ENCODE measurements at regions not wholly inside any gene's neighbourhood (a gene's known extent, or its start where the extent isn't known, plus 50 kb on each side); places are given as distances from the start of the nearest gene placed in this dataset.

DNA sequence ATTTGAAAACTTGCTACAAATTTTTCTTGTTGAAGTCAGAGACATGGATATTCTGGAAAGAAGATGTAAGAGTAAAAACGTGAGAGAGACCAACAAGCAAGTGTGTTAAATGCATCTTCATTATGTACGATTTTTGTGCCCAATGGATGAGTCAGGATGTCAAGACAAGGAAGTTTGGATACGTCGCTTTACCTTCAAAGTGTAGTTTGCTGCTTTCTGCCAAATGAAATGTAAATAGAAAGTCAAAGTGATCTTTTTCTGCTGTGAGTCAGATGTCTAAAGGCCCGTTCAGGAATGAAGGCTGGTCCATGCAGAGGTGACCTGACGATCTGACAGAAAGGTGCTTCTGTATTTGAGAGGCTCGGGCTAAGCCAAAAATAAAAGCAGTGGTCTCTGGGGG lies 273.1 kb upstream of the PIK3R1 start (continued):
- no peak for TF ChIP-seq ZNF280D (tag by site-specific recombination; IDR thresholded peaks at IDR 0.05)
- TF ChIP-seq ZNF366 (tag by site-specific recombination; conservative IDR thresholded peaks at IDR 0.05), result no peak
- no peak for TF ChIP-seq ZFP3 (tag by site-specific recombination; IDR thresholded peaks at IDR 0.05; ENCODE audit: low read depth)
- no peak for TF ChIP-seq ZNF571 (tag by site-specific recombination; IDR thresholded peaks at IDR 0.05)
- TF ChIP-seq, protein P1, sequence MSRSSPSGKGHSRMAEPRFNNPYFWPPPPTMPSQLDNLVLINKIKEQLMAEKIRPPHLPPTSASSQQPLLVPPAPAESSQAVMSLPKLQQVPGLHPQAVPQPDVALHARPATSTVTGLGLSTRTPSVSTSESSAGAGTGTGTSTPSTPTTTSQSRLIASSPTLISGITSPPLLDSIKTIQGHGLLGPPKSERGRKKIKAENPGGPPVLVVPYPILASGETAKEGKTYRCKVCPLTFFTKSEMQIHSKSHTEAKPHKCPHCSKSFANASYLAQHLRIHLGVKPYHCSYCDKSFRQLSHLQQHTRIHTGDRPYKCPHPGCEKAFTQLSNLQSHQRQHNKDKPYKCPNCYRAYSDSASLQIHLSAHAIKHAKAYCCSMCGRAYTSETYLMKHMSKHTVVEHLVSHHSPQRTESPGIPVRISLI (tag by site-specific recombination; IDR thresholded peaks at IDR 0.05), result no peak
- no peak for TF ChIP-seq ZFP69B (tag by site-specific recombination; IDR thresholded peaks at IDR 0.05)
- TF ChIP-seq, protein P2, sequence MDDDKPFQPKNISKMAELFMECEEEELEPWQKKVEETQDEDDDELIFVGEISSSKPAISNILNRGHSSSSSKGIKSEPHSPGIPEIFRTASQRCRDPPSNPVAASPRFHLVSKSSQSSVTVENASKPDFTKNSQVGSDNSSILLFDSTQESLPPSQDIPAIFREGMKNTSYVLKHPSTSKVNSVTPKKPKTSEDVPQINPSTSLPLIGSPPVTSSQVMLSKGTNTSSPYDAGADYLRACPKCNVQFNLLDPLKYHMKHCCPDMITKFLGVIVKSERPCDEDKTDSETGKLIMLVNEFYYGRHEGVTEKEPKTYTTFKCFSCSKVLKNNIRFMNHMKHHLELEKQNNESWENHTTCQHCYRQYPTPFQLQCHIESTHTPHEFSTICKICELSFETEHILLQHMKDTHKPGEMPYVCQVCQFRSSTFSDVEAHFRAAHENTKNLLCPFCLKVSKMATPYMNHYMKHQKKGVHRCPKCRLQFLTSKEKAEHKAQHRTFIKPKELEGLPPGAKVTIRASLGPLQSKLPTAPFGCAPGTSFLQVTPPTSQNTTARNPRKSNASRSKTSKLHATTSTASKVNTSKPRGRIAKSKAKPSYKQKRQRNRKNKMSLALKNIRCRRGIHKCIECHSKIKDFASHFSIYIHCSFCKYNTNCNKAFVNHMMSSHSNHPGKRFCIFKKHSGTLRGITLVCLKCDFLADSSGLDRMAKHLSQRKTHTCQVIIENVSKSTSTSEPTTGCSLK (tag by site-specific recombination; IDR thresholded peaks at IDR 0.05), result no peak
- no peak for TF ChIP-seq ZNF585B (tag by site-specific recombination; IDR thresholded peaks at IDR 0.05)
- no peak for TF ChIP-seq KLF16 (tag by site-specific recombination; IDR thresholded peaks at IDR 0.05)
- TF ChIP-seq ZNF155 (tag by site-specific recombination; IDR thresholded peaks at IDR 0.05), result no peak
- no peak for TF ChIP-seq ZNF843 (tag by site-specific recombination; IDR thresholded peaks at IDR 0.05)
- no peak for TF ChIP-seq SP2 (tag by site-specific recombination; IDR thresholded peaks at IDR 0.05)

GRCh38 chr5:67941614-67942401 lies 273.7 kb upstream of the PIK3R1 start:
- CTCF ChIA-PET, result no interaction called here
- no peak for TF ChIP-seq ZNF664 (tag by site-specific recombination; IDR thresholded peaks at IDR 0.05)
- TF ChIP-seq ZNF555 (tag by site-specific recombination; conservative IDR thresholded peaks at IDR 0.05), result no peak
- no peak for TF ChIP-seq ZNF202 (tag by site-specific recombination; IDR thresholded peaks at IDR 0.05; ENCODE audit: borderline replicate concordance)
- TF ChIP-seq HOXC10 (CRISPR knock-in tag; IDR thresholded peaks at IDR 0.05), result no peak
- TF ChIP-seq ZNF473 (tag by site-specific recombination; IDR thresholded peaks at IDR 0.05), result no peak
- TF ChIP-seq, protein P3, sequence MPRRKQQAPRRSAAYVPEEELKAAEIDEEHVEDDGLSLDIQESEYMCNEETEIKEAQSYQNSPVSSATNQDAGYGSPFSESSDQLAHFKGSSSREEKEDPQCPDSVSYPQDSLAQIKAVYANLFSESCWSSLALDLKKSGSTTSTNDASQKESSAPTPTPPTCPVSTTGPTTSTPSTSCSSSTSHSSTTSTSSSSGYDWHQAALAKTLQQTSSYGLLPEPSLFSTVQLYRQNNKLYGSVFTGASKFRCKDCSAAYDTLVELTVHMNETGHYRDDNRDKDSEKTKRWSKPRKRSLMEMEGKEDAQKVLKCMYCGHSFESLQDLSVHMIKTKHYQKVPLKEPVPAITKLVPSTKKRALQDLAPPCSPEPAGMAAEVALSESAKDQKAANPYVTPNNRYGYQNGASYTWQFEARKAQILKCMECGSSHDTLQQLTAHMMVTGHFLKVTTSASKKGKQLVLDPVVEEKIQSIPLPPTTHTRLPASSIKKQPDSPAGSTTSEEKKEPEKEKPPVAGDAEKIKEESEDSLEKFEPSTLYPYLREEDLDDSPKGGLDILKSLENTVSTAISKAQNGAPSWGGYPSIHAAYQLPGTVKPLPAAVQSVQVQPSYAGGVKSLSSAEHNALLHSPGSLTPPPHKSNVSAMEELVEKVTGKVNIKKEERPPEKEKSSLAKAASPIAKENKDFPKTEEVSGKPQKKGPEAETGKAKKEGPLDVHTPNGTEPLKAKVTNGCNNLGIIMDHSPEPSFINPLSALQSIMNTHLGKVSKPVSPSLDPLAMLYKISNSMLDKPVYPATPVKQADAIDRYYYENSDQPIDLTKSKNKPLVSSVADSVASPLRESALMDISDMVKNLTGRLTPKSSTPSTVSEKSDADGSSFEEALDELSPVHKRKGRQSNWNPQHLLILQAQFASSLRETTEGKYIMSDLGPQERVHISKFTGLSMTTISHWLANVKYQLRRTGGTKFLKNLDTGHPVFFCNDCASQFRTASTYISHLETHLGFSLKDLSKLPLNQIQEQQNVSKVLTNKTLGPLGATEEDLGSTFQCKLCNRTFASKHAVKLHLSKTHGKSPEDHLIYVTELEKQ (tag by site-specific recombination; IDR thresholded peaks at IDR 0.05; ENCODE audit: borderline replicate concordance), result no peak
- TF ChIP-seq ZNF585B (tag by site-specific recombination; IDR thresholded peaks at IDR 0.05), result no peak
- TF ChIP-seq ZNF169 (tag by site-specific recombination; IDR thresholded peaks at IDR 0.05), result no peak
- TF ChIP-seq ZFP3 (tag by site-specific recombination; IDR thresholded peaks at IDR 0.05; ENCODE audit: low read depth), result no peak
- no peak for TF ChIP-seq ZNF610 (tag by site-specific recombination; IDR thresholded peaks at IDR 0.05; ENCODE audit: borderline replicate concordance)
- no peak for TF ChIP-seq ZNF654 (tag by site-specific recombination; IDR thresholded peaks at IDR 0.05; ENCODE audit: low read depth)
- TF ChIP-seq MEIS1 (CRISPR knock-in tag; IDR thresholded peaks at IDR 0.05; ENCODE audit: borderline replicate concordance), result no peak
- no peak for TF ChIP-seq ZNF223 (tag by site-specific recombination; IDR thresholded peaks at IDR 0.05)
- TF ChIP-seq ZSCAN18 (tag by site-specific recombination; IDR thresholded peaks at IDR 0.05), result no peak
- Histone ChIP-seq H3K4me1 (ENCODE audit: control insufficient read depth, insufficient read depth, low read length) (no peaks in the 10 kb centered on the region), H3K36me3 (ENCODE audit: control insufficient read depth in 2 of 2, insufficient read depth in 1 of 2, low read length in 2 of 2) (no peaks in the 10 kb centered on the region), H3K9me3 (ENCODE audit: control insufficient read depth, insufficient read depth, low read depth, low read length) (no peaks in the 10 kb centered on the region), H3K4me3 (ENCODE audit: low read depth, low read length) (no peak overlapping the region), H3K27ac (ENCODE audit: extremely low read depth, low read depth, low read length) (no peak overlapping the region)
- POLR2A ChIA-PET, result no interaction called here

All from HEK293 (cell line).